ENCODE measurements at regions not wholly inside any gene's neighbourhood (a gene's known extent, or its start where the extent isn't known, plus 50 kb on each side); places are given as distances from the start of the nearest gene placed in this dataset.

- peak; percentile 22 for DNase-seq
Observed at GRCh38 chr13:86960876-86961275, 710.3 kb upstream of the SLITRK5 start.

- DNase-seq, result no peak
Observed at GRCh38 chr13:86974251-86974994, 696.7 kb upstream of the SLITRK5 start.

- DNase-seq, result no peak
Observed at GRCh38 chr13:86974995-86975328, 696.2 kb upstream of the SLITRK5 start.

GRCh38 chr13:86976521-86977324 is 694.4 kb upstream of the SLITRK5 start:
- peak; percentile 21 for DNase-seq

- DNase-seq, result no peak
Observed at GRCh38 chr13:86986448-86986847, 684.7 kb upstream of the SLITRK5 start.

- DNase-seq, result no peak
Observed at GRCh38 chr13:86992251-86992650, 678.9 kb upstream of the SLITRK5 start.

- DNase-seq, result no peak
Observed at GRCh38 chr13:87003265-87003664, 667.9 kb upstream of the SLITRK5 start.

GRCh38 chr13:87005511-87005910 is 665.7 kb upstream of the SLITRK5 start:
- no peak for DNase-seq

- no peak for DNase-seq
Observed at GRCh38 chr13:87035526-87035925, 635.6 kb upstream of the SLITRK5 start.

- DNase-seq, result no peak
Observed at GRCh38 chr13:87042946-87043345, 628.2 kb upstream of the SLITRK5 start.

- DNase-seq, result no peak
Observed at GRCh38 chr13:87052731-87053130, 618.4 kb upstream of the SLITRK5 start.

- DNase-seq, result peak; percentile 0
Observed at GRCh38 chr13:87057807-87058520, 613.2 kb upstream of the SLITRK5 start.

- no peak for DNase-seq
Observed at GRCh38 chr13:87058786-87059329, 612.3 kb upstream of the SLITRK5 start.

GRCh38 chr13:87078947-87079795 is 592.0 kb upstream of the SLITRK5 start:
- DNase-seq, result no peak

GRCh38 chr13:87080100-87080779 is 590.9 kb upstream of the SLITRK5 start:
- DNase-seq, result no peak

- DNase-seq, result no peak
Observed at GRCh38 chr13:87084192-87084591, 587.0 kb upstream of the SLITRK5 start.

- DNase-seq, result no peak
Observed at GRCh38 chr13:87087741-87088140, 583.4 kb upstream of the SLITRK5 start.

- DNase-seq, result peak; percentile 68
Observed at GRCh38 chr13:87089391-87089790, 581.8 kb upstream of the SLITRK5 start.

GRCh38 chr13:87093399-87093798 is 577.8 kb upstream of the SLITRK5 start:
- DNase-seq, result no peak

GRCh38 chr13:87094646-87095045 is 576.5 kb upstream of the SLITRK5 start:
- peak; percentile 1 for DNase-seq

- no peak for DNase-seq
Observed at GRCh38 chr13:87100431-87100830, 570.7 kb upstream of the SLITRK5 start.

GRCh38 chr13:87107651-87108050 is 563.5 kb upstream of the SLITRK5 start:
- DNase-seq, result no peak

Measured in fibroblast of skin of scalp (primary cell).